ENCODE measurements at regions not wholly inside any gene's neighbourhood (a gene's known extent, or its start where the extent isn't known, plus 50 kb on each side); places are given as distances from the start of the nearest gene placed in this dataset.
"Not testable (repeated sequence)": the region's sequence is repeated elsewhere in the genome, so short reads cannot be mapped to it uniquely, and the experiment has no call there.

DNA sequence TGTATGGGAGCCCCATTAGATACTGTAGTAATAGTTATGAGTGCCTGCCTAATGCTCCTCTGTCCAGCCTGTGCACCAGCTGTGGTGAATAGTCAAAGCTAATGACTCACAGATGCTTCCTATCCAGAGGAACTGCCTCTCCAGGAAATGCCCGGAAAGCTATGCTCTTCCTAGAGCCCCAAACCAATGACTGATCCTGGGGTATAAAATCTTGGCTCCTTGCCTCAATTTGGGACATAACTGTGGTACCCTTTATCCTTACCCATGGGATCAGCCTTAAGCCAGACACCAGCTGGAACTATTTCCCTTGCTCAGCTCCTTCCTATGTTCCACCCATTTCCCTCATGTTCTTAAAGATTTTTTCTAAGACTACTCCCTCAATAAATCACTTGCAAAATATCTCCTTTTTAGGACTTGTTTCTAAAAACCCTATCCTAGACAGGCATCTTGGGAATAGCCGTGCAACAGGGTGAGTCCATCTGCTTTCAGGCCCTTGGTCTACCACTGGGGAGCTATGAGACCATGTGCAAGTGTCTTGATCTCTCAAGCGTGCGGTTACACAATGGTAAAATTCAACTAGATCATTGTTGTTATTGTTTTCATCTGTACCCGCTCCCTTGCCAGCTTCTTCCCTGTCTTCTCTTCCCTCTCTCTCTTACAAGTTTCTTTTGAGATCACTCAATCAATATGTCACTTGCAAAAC is 283.7 kb downstream of the BTBD3 start:
- DNase-seq (ENCODE audit: low read depth in 2 of 2): no peak

DNA sequence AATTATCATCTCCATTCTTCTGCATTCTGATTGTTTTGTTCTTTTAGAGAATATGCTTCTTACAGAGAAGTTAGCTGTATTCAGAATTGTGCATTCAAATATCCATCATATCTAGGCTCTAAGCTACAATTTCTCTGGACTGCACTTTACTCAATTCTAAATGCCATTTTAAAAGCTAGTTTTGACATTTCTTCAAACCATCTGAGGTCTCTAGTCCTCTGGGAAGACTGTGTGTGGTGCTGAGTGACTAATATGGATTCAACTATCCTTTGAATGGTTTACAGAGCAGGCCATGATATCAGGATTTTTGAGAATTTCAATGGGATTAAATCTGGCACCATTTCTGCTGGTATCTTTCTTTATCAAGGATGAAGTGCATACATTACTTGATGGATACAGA is 285.7 kb downstream of the BTBD3 start:
- no peak for DNase-seq (ENCODE audit: low read depth in 2 of 2)

DNA sequence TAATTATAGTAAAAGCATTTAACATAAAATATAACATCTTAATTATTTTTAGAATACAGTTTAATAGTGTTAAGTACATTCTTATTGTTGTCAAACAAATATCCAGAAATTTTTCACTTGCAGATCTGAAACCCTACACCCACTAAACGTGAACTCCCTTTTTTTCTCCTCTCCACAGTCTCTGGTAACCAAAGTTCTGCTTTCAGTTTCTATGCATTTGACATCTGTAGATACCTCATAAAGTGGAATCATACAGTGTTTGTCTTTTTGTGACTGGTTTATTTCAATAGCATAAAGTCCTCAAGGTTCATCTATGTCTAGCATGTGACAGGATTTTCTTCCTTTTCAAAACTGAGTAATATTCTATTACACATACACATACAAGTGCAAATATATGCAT is 286.3 kb downstream of the BTBD3 start:
- no peak for DNase-seq (ENCODE audit: low read depth in 2 of 2)

DNA sequence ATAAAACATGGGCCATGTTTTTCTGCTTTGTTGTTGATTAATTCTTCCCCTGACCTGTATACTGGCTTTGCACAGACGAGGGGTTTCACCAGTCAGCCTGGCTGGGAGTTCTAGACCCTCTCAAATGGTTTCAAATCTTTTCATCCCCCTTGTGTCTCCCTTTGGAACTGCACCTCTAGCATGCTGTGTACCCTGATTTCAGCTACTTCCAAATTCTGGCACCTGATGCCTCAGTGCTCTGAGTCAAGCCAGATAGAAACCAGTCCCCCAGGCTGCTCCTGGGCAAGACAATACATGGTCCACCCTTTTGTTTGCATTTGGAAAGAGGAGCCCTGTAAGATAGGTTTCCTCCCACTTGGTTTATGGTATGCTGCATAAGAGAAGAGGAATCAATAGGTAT is 290.2 kb downstream of the BTBD3 start:
- DNase-seq (ENCODE audit: low read depth in 2 of 2): no peak

DNA sequence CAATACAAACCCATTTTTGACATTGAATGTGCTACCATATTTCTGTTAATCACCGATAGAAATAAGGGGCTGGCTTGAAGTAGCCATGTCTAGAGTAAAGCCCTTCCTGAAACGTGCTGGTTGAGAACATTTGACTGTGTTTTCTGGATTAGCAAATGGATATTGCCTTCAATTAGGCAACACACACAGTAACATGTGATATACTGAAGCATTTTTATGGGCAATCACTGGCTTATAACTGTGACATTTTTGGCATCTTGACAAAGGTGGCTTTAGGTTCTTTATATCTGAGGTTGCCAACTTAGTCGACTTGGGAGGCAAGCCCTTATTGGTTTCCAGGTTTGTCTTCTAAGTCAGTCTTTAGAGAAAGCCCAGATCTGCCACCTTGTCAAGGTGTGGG is 292.9 kb downstream of the BTBD3 start:
- no peak for DNase-seq (ENCODE audit: low read depth in 2 of 2)

DNA sequence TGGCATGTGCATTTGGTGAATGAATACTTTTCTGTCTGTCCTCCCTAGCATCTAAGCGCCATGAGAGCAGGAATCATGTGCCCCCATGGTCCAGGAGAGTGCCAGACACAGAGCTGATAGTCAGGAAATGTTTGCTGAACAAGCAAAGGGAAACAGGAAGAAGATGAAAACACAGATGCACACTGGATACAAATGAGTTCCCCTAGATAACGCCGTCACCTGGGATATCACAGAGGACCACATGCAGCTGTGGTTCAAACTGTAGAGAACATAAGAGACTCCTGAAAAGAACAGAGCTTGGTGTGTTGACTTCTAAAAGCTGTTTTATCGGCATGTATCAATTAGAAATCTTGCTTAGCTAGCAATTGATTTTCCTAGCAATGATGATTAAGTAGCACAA is 293.7 kb downstream of the BTBD3 start:
- DNase-seq (ENCODE audit: low read depth in 2 of 2): no peak

DNA sequence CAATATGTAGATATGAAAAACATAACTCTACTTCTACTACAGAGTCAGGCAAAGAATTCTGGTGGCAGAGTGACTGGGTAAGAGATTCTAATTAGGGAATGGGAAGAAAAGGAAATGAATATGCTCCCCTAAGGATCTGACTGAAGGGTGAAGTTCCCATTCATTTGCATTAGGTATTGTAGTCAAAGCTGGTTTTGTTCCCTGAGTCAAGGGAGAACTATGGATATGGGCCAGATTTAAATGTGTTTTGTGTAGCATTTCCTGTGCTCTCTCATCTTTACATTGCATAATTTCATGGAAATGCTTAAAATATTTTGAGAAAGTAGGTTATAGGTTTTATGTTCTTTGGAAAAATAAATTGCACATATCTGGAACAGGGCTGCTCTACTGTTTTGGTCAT is 299.7 kb downstream of the BTBD3 start:
- DNase-seq (ENCODE audit: low read depth in 2 of 2): no peak

DNA sequence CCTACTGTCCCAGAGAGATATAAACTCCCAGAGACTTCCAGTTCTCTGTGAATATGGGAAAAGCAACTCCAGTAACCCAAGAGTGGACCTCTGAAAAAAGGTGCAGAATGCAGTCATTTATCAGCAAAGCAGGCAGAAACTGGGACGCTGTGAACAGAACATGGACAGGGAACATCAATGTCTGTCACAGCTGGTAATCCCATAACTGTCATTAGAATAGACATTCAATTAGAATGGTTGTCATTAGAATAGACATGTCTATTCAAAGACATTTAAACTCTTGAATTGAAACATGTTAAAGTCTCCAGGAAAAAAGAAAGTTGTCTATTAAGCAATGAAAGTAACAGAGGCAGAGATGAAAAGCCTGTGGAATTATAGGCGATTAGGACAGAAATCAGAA is 302.1 kb downstream of the BTBD3 start:
- no peak for DNase-seq (ENCODE audit: low read depth in 2 of 2)

DNA sequence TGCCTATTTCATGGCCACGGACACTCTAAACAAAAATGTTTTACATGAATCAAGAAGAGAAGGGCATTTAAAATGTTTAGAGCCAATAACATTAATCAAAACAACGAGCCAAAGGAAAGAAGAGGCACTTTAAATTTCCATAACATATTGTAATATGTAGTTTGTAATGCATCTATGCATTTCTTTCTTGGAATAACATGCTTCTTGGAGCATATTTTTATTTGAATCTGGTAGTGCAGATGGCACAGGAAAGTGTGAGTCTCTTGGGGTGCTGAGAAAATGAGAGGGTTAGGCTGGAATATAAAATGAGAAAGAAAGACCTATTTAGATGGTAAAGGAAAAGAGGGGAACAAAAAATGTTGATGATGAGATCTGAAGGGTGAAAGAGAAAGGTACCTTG is 305.4 kb downstream of the BTBD3 start:
- DNase-seq (ENCODE audit: low read depth in 2 of 2): no peak

DNA sequence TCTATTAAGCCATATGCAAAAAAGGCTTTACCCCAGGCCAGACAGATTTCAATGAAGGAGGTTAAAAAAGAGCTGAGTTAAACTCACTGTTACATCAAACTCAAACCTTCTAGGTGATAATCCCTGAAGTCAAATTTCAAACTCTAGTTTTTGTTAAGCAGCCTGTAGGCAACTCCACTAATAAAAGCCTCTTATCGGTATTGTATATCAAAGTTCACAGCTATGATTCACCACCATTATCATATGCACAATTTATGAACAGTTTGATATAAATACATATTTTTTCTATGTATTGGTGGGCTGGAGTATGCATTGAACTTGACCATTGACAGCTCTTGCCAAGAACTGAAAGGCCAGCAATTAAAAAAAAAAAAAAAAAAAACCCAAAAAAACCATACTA is 308.2 kb downstream of the BTBD3 start:
- DNase-seq (ENCODE audit: low read depth in 2 of 2): no peak

DNA sequence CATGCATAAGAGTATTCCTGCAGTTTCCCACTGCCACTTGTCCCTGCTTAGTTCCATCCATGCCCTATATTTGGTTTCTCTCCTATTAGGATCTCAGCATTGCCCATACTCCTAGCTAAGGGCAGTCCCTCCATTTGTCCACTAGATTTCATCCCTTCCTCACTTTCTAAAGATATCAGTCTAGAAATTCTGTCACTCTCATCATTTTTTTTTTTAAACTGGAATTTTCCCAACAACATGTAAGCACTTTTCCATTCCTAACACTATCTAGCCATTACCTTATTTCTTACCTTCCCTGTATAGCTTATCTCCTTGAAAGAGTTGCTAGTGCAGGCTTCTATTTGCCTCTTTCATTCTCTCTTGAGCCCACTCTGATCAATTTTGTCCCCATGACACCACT is 312.2 kb downstream of the BTBD3 start:
- no peak for DNase-seq (ENCODE audit: low read depth in 2 of 2)

DNA sequence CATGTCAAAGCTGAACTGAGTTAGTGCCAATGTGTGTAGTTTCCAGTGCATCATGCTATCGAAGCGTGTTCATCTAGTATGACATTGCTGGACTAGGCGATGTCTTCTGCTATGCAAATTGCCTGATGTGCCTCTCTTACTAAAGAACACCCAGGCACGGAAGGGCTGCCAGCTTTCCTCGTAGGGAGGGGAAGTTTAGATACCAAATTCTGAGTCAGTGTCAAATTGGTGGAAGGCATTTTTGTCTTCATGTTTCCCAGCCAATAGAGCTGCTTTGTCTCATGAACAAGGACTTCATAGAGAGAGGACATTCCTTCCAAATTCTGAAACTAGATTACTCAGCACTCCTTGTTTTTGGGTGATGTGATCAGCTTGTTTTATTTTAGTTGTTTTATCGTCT is 320.1 kb downstream of the BTBD3 start:
- no peak for DNase-seq (ENCODE audit: low read depth in 2 of 2)

DNA sequence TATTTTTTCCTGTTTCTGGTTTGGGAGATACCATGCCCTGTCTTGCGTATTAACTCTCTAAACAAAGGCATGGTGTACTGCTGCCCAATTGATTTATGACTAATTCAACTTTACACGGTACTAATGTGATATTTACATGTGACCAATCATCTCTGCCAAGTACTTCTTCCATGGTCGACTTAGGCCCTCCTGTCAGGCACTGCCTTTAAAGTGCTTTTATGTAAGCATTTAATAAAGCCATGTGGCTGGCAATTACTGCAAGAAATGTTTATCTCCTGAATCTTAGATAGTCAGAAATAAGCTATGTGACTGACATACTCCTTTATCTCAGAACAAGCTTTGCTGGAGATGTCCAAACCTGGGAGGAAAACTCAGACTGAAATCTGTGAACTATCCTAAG is 323.4 kb downstream of the BTBD3 start:
- no peak for DNase-seq (ENCODE audit: low read depth in 2 of 2)

DNA sequence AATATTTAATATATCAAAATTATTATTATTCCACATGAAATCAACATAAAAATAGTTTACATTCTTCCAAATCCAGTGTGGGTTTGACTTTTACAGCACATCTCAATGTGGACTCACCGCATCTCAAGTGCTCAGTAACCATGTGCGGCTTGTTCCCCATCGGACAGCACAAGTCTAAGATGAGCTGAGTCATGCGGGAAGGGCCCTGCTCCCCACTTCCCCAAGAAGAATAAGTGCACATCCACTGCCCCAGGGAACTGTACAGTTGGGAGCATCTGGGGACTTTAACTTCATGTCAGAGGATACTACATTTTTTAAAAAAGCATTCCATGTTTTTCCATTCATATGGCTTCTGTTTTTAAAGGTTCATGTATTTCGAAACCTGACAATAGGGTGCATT is 325.6 kb downstream of the BTBD3 start:
- no peak for DNase-seq (ENCODE audit: low read depth in 2 of 2)

DNA sequence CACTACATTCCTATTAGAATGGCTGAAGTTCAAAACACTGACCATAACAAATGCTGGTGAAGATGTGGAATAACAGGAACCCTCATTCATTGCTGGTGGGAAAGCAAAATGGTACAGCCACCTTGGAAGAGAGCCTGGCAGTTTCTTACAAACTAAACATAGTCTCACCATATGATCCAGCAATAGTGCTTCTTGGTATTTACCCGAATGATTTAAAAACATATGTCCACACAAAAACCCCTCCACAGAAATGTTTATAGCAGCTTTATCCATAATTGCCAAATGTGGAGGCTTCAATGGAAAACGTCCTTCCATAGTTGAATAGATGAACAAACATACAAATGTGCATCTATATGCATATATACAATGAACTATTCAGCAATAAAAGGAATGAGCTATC is 330.8 kb downstream of the BTBD3 start:
- DNase-seq (ENCODE audit: low read depth in 2 of 2): no peak

DNA sequence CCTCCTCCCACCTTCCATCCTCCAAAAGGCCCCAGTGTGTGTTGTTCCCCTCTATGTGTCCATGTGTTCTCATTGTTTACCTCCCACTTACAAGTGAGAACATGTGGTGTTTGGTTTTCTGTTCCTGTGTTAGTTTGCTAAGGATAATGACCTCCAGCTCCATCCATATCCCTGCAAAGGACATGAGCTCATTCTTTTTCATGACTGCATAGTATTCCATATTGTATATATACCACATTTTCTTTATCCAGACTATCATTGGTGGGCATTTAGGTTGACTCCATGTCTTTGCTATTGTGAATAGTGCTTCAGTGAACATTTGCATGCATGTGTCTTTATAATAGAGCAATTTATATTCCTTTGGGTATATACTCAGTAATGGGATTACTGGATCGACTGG is 333.0 kb downstream of the BTBD3 start:
- not testable (repeated sequence) for DNase-seq (ENCODE audit: low read depth in 2 of 2)

DNA sequence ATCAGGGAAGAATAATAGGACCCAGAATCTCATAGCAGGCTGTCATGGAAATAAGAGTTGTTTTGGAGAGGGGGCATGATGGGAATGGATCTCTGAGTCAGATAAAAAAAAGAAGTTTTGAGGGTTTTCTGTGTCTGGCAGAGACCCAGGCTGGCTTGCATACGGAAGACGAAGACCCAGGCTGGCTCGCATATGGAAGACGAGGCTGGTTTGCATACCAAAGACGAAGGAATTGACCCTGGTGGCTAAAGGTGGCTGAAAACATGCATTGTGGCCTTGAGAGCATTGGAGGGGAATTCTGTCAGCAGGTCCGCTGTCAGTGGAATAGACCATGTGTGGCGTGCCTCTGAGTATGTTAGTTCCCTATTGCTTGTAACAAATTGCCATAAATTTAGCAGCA is 335.1 kb downstream of the BTBD3 start:
- DNase-seq (ENCODE audit: low read depth in 2 of 2): no peak

DNA sequence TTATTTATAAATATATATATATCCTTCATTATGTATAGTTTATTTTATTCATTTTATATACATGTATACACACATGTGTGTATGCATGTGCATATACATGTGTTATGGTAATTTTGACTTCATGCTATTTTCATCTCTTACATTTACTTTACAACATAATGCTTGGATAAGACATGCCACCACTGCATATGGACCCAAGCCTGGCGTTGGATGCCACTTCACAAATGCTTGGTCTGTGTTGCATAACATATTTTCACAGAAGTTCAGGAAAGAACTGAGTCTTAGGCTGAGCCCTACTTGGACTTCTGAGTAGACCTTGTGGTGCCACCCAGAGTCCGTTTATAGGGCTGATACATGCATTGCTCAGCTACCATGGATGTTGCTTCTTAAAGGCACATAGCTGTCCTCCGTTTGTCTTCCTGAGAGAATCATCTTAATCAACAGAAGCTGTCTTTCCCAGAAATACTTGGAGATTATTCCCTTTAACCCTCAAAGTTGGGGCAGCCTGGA is 337.8 kb downstream of the BTBD3 start:
- no peak for DNase-seq (ENCODE audit: low read depth in 2 of 2)

DNA sequence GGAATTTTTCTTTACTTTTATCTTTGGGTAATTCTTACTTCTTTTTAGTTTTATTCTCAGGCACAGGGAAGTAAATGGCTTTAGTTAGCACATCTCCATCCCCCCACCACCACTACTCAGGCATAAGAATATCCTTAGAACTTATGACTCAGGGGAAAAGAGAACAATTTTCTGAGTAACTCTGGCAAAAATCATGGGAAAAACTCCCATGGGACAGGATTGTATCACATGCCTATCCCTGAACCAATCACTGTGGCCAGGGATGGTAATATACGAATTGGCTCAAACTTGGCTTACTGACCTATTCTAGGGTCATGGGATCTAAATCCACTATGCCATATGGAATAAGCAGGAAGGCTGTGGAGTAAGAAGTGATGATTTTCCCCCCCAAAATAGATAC is 339.1 kb downstream of the BTBD3 start:
- DNase-seq (ENCODE audit: low read depth in 2 of 2): no peak

DNA sequence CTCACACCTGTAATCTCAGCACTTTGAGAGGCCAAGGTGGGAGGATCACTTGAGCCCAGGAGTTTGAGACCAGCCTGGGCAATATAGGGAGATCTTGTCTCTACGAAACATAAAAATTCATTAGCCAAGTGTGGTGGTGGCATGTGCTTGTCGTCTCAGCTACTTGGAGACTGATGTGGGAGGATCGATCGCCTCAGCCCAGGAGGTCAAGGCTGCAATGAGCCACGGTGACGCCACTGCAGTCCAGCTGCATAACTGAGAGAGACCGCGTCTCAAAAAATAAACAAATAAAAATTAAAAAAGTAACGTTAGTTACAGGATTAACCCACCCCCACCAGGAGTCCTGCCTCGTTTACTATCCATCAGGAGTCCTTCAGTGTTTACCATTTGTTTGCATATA is 345.1 kb downstream of the BTBD3 start:
- DNase-seq (ENCODE audit: low read depth in 2 of 2): no peak

DNA sequence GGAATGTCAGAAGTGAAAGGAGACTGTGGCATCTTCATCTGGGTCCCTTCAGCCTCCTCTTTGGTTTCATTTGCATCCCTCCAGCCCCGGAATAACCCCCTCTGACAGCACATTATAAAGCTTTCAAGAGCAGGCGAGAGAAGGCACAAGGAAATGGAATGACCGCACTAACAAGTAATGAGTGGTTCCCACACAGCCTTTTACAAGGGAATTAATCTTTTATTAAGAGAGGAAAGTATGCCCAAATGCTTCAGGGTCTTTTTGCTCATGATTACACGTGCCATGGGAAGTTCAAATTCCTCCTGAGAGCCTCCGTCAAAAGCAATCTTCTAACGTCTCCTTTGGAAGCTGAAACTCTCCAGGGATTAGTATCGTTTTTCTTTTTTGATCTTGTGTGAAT is 347.0 kb downstream of the BTBD3 start:
- no peak for DNase-seq (ENCODE audit: low read depth in 2 of 2)

DNA sequence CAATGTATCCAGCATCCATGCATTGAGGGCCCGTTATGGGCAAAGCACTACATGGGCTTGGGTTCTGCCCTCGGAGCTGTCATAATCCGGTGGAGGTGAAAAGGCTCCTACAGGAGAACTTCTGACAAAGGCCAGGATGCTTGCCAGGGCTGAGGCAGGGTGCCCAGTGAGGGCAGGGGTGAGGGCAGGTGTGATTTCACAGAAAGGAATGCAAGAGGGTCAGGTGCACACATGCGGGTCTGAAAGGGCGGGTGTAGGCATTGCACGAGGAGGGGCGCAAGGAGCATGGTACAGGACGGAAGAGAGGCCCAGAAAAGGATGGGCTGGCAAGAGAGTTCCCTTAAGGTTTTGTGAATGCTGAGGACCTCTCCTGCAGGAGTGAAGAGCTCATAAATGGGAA is 348.0 kb downstream of the BTBD3 start:
- no peak for DNase-seq (ENCODE audit: low read depth in 2 of 2)

DNA sequence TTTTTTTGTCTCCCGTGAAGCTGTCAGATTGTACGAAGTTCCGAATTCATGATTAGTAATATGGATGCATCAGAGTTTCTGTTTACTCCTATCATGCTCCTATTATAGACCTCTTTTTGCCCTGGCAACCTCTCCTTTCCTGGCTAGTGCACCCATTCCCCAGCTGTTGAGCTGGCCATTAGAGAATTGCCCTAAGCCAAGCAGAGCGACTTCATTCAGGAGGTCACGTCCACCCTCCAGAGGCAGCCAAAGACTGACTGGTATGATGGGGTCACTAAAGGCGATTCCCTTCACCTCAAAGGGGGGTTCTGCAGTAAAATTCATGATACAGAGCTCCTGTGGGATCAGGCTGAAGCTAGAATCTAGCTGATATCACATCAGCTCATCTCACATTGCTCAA is 351.9 kb downstream of the BTBD3 start:
- no peak for DNase-seq (ENCODE audit: low read depth in 2 of 2)

DNA sequence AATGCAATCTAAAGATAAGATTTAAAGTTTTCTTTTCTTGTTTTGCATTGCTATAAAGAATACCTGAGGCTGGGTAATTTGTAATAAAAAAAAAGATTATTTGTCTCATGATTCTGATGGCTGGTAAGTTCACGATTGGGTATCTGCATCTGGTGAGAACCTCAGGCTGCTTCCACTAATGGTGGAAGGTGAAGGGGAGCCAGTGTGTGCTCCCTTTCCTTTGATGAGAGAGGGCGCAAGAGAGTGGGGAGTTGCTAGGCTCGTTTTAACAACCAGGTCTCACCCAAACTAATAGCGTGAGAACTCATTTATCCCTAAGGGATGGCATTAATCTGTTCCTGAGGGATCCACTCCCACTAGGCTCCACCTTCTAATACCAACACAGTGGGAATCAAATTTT is 353.2 kb downstream of the BTBD3 start:
- no peak for DNase-seq (ENCODE audit: low read depth in 2 of 2)
